GM21786 (cell line): ENCODE measurements at regions not wholly inside any gene's neighbourhood (a gene's known extent, or its start where the extent isn't known, plus 50 kb on each side); places are given as distances from the start of the nearest gene placed in this dataset.
"Not testable (repeated sequence)": the region's sequence is repeated elsewhere in the genome, so short reads cannot be mapped to it uniquely, and the experiment has no call there.

ENCODE experiments used
- ATAC-seq: cut with Tn5 transposase; IDR thresholded peaks from one replicate; pipeline ENCODE4 v1.9.1; 2021; ENCODE audit not compliant: unreplicated experiment

DNA sequence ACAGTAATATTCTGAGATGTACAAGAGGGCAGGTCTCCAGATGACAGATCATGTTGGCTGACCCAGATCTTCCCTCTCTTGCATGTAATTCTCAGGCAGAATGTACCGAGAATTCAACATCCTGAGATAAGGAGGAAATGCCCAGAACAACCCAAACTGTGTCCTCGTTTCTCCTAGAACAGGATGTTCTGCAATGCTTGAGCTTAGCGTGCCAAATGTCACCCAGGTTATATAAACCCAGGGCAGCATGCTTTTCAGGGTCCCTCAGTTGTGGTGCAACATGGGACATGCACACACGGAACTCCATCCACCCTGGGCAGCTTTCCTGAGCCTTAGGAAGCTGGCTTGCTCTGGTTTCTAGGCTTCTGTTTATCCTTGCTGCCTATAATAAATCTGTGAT is 102.1 kb upstream of the CMC1 start:
- ATAC-seq: no peak

DNA sequence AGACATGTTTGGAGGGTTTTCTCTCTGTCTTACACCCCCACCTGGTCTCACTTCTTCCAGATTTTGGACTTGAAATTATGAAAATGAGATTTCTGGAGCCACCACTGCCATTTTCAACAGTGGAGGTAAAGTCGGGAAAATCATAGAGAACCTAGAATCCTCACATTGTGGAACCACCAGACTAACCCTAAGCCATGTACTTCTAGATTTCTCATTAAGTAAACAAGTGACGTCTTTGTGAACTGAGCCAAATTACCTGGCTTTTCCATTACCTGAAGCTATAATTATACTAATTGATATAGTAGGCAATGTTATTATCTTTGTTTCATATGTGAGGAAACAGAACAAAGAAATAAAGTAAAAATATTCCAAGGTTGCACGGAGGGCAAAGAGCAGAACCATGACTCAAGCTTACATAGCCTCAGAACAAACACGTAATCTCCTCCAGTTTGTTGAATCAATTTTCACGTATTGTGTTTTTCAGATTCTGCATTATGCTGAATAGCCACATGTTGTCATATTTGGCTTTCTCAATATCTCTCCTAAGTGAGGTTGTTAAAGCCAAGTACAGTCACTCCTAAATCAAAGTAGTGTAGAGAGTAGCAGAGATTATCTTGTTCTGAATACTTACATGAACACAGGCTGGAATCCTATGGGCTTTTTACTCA is 101.3 kb upstream of the CMC1 start:
- ATAC-seq: no peak

DNA sequence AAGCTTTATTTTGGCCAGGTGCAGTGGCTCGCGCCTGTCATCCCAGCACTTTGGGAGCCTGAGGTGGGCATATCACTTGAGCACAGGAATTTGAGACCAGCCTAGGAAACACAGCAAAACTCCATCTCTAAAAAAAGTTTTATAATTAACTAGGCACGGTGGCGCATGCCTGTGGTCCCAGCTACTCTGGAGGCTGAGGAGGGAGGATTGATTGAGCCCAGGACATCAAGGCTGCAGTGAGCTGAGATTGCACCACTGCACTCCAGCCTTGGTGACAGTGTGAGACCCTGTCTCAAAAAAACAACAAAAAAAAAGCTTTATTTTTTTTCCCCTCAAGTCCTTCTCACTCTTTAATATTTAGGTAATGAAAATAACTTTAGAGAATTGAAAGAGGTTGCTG is 100.8 kb upstream of the CMC1 start:
- ATAC-seq: no peak

DNA sequence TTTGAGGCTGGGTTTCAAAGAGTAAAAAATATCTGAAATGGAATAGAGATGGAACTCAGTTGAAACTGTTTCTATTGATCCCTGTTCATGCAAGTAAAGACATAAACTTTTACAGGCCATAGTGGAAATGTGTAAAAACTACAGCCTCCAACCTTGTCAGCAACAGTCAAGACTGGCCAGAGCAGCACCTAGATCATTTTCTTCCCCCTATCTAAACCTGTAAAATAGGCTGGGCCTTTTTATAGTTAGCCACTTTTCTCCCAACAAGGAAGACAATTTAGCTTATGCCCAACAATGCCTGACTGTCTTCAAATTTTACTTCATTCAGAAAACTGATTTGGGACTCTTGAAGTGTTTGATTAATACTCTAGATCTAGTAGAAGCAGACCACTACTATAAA is 91.5 kb upstream of the CMC1 start:
- ATAC-seq: no peak

DNA sequence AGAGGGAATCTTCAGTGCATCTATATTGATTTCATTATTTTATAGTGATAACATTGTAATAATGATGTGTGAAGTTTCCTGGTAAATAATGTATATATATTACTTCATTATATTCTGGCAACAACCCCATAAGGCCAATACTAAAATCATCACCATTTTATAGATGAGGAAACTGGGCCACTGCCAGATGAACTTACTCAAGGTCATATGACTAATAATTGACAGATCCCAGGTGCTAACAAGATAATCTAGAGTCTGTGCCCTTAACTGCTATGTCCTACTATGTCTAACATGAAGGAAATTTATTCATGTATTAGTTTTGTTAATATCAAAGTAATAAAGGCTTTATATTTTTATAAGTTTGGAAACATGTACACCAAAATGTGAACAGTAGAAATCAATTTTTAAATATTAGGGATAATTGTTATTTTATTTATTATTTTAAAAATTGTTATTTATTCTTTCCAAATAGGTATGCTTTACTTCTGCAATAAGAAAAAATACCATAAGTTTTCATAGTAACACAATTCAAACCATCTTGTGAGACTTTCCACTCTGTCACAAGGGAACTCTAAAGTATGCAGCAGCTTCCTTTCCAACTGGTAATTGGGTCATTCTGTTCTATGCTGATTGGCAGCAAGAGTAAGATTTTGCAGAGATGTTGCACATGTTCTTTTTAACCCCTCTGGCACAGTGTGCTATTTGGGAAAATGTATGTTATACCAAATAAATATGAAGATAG is 90.8 kb upstream of the CMC1 start:
- no peak for ATAC-seq

DNA sequence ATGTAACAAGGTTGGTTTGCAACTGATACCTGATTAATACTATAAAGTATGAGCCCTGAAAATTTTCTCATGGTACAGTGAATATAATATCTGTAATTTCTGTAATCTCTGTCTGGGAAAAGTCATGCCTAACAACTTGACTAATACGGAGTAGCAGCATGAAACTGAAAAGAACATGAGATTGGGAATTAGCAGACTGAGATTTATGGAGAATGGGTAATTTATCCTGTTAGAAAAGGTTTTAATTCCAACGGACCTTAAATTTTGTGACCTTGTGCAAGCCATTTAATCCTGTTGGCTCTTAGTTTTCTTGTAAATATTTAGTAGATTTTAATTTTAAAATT is 90.2 kb upstream of the CMC1 start:
- no peak for ATAC-seq

DNA sequence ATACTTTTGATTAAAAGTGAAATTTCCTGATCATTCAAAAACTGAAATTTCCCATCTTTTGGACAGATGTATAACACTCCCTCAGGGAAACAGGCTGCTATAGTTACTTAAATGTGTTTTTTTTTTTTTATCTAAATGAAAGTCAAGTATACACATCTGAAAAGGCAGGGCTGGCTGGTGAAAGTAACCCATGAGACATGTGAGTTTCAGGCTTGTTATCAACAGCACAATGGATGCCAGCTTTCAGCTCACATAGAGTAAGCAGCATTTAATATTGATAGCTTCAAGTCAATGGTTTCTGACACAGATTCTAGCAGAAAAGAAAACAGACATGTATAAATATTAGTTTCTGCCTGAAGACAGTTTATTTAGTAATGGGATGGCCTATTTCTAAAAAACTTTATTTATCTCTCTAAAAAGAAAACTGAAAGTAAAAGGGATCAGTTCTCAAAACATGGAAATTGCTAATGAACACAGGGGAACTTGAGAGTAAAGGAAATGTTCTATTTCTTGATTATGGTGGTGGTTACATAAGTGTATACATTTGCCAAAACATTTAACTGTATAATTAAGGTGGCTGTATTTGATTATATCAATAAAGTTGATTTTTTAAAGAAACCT is 89.7 kb upstream of the CMC1 start:
- ATAC-seq: peak; percentile 92

DNA sequence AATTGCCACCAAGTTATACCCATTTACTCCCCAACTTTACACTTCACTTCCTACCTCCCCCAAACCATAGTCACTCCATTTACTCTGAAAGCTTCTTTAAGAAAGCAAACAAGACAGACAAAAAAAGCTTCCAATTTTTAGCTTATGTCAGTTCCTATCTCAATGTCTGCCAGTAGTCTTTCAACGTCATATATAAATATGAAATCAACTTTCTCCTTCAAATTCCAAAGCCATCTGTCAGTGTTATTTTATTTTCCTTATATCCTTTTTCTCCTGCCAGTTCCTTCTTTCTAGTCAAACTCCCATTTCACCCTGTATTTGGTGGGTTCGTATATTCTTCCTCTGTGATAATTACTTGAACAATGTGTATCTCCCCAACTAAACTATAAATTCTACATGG is 85.8 kb upstream of the CMC1 start:
- no peak for ATAC-seq

DNA sequence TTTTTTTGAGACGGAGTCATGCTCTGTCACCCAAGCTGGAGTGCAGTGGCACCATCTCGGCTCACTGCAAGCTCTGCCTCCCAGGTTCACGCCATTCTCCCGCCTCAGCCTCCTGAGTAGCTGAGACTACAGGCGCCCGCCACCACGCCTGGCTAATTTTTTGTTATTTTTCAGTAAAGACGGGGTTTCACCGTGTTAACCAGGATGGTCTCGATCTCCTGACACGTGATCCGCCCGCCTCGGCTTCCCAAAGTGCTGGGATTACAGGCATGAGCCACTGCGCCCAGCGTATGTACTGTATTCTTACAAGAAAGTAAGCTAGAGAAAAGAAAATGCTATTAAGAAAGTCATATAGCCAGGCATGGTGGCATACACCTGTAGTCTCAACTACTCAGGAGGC is 84.8 kb upstream of the CMC1 start:
- ATAC-seq: not testable (repeated sequence)

DNA sequence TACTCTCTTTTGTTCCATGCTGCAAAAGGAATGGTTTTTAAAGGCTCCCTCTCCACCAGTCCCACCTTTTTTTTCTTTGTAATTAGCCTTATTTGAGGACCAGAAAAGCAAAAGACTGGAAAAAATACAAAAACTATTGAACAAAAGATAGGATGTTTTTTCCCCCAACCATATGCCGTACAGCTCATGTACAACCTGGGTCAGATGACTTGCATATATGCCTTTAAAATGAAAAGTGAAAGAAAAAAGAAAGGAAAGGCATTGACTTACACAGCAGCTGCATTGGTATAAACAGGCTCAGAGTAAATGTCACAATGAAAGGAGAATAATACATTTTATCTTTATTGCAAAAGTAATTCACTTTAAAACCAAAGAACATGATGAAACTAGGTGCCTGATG is 69.5 kb upstream of the CMC1 start:
- peak; percentile 80 for ATAC-seq

DNA sequence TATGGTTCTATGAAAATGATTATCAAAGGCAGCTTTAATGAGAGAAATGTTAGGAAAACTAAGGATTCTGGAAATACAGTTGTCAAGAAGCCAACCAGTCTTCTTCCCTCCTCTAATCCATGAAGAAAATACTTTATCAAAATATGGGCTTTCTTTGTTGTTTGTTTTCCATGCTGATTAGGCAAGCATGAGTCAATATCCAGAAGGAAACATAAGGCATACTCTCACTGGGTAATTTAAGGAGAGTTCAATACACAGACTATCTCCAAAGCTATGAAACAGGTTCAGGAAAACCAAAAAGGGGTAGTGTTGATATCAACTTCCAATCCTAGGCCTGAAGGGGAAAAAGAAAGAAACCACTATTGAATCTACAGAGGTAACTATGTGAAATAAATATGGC is 68.7 kb upstream of the CMC1 start:
- ATAC-seq: no peak

DNA sequence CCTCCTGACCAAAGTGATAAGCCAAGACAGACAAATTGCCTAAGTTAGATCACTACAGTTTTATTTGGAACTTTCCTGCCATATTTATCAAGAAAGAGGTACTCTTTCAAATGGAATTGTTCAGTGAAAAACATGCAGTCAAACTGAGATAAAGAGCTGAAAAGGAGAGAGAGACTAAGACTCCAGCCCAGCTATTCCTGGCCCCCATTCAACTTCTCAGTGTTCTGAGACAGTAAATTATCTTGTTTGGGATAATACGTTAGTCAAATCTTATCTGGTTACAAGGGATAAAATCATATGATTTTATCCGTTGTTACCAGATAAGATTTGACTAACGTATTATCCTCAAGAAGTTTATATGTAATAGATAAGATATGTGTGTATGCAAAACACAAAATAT is 67.6 kb upstream of the CMC1 start:
- ATAC-seq: no peak

DNA sequence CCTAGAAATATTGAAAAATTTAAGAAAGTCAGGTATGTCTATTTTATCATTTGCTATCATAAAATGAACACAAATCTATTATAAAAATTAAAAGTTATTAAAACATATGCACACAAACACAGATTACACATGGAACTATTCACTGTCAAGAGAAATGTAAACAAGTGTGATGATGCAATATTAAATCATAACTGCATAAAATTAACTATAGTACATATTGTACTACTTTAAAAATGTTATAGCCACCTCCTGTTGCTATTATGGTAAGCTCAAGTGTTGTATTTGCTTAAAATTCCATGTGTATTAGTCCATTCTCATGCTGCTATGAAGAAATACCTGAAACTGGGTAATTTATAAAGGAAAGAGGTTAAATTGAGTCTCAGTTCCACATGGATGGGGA is 54.7 kb upstream of the CMC1 start:
- no peak for ATAC-seq

DNA sequence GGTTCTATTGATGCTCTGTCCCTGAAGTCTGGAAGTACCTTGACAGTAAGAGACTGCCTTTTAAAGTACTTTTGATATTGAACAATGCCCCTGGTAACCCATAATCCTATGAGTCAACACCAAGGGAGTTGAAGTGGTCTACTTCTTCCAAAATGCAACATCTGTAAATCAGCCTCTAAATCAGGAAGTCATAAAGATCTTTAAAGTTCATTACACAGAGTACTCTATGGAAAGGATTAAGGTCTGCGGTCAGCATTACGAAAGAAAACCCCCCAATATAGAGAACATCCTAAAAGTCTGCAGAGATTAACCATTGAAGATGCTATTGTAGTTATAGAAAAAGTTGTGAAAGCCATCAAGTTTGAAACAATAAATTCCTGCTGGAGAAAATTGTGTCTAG is 52.7 kb upstream of the CMC1 start:
- no peak for ATAC-seq

DNA sequence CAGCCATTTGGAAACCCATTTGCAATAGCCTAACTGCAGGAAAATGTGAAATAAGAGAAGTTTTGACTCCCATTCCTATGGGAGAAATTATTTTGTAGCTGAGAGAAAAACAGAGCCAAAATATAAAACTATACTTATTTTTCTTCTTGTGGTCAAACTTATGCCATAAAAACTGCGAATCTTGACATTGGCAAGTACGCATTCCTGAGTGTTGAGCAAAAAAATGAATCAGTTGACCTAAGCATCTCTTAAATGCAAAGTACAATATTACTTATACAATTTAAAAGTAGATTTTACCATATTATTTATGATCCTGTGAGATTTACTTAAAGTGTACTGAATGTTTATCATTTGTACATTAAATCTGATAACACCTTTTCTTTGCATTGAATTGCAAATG is 50.1 kb upstream of the CMC1 start:
- no peak for ATAC-seq
